GM13976 (cell line): ENCODE measurements at regions not wholly inside any gene's neighbourhood (a gene's known extent, or its start where the extent isn't known, plus 50 kb on each side); places are given as distances from the start of the nearest gene placed in this dataset.

ENCODE experiments used
- DNase-seq: peaks from one replicate; pipeline ENCODE4 v3.0.0; 2012; ENCODE audit warnings: low spot score
- CTCF ChIP-seq: IDR thresholded peaks from 2 replicates; pipeline ENCODE4 v1.5.1; 2012; ENCODE audit warnings: borderline replicate concordance, mild to moderate bottlenecking; ENCODE audit not compliant: insufficient read depth; ENCODE audit errors: extremely low read depth, missing control alignments, control extremely low read depth
- in situ Hi-C: fragments of 300-500 bp; cut with MboI; formaldehyde crosslinking; loops from one replicate; pipeline ENCODE4 v1.12.0; 2022; ENCODE audit warnings: low sequenced_read_pairs, mixed read lengths, inconsistent platforms; ENCODE audit not compliant: unreplicated experiment

GRCh38 chr16:14362774-14363371 lies 267.2 kb downstream of the PARN start:
- TF ChIP-seq CTCF: no peak
- no peak for DNase-seq
- in situ Hi-C loops: no loop called here

GRCh38 chr16:14360326-14361037 lies 269.6 kb downstream of the PARN start:
- in situ Hi-C loops: no loop called here
- no peak for DNase-seq
- TF ChIP-seq CTCF: no peak

- no peak for DNase-seq
- in situ Hi-C loops: no loop called here
- TF ChIP-seq CTCF: no peak
Observed at GRCh38 chr16:14358697-14359305, 271.3 kb downstream of the PARN start.

- TF ChIP-seq CTCF: no peak
- in situ Hi-C loops: no loop called here
- DNase-seq: no peak
Observed at GRCh38 chr16:14357328-14357727, 272.7 kb downstream of the PARN start.

GRCh38 chr16:14356064-14356463 lies 274.0 kb downstream of the PARN start:
- TF ChIP-seq CTCF: no peak
- DNase-seq: no peak
- in situ Hi-C loops: no loop called here

- in situ Hi-C loops: no loop called here
- no peak for TF ChIP-seq CTCF
- DNase-seq: peak; percentile 84
Observed at GRCh38 chr16:14354561-14355351, 275.3 kb downstream of the PARN start.
